ENCODE measurements at regions not wholly inside any gene's neighbourhood (a gene's known extent, or its start where the extent isn't known, plus 50 kb on each side); places are given as distances from the start of the nearest gene placed in this dataset.
"Not testable (repeated sequence)": the region's sequence is repeated elsewhere in the genome, so short reads cannot be mapped to it uniquely, and the experiment has no call there.

DNA sequence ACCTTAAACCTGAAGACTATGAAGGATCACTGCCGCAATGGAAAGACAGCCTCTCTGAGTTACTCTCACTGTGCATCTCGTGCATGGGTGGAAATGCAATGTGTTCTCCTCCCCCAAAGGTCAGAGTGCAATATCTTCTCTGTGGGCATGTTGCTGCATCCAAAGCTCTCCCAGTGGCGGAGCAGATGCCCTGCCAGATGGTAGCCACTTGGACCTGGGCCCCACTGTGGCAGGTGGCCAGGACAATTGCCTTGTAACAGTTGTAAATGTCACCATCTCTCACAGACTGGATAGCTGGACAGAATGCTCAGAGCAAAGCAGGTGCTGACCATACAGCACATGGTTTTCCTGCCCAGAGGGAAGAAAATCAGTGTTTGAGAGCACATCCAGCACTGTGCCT lies 542.0 kb downstream of the FAM181B start:
- no peak for DNase-seq

DNA sequence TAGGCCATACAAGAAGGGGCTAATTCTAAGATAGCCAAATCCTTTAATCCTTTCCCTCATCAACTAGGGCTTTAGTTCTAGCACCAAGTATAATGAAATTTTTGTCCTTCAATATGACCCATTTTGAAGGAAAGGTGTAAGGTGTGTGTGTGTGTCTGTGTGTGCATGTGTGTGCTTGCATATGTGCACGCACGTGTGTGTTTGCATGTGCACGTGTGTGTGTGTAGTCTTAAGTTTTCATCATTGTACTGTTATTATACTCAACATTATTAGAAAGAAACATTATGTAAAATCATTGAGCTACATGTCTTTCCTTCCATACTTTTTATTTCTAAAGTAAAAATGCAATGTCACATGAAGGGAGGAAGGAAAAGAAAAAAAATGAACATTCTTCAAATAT lies 547.7 kb downstream of the FAM181B start:
- DNase-seq: no peak

DNA sequence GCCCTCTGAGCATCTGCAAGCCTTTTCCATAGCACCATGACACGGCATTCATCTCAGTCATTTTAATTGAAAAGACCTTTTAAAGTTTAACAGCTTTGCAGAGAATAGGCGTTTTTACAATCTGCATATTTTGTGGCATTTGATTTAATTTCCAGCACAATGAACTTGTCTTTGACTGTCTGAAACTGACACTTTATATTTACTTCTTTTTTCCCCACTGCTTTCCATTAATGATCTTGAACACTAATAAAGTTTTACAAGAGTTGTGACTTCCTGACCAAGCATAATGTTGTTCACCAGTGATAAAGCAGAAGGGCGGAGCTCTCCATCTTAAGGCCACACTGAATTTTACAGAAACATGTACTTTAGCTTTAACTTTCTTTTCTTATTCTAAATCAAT lies 548.7 kb downstream of the FAM181B start:
- DNase-seq: no peak

DNA sequence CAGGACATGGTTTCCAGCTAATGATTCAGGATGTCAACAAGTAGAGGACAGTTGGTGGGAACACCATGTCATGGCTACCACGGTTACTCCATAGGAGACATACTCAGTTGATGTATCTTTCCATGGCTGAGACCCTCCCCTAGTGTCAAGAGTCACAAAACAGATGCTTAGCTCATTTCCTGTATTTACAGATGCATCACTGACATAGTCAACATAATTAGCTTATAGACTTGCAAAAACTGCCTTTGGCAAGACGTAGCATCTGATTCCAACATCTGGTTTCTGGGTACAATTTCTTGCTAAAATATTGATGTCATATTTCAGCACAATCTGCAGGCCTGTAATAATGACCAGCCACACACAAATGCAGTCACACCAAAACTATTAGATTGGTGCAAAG lies 550.3 kb downstream of the FAM181B start:
- DNase-seq: no peak

DNA sequence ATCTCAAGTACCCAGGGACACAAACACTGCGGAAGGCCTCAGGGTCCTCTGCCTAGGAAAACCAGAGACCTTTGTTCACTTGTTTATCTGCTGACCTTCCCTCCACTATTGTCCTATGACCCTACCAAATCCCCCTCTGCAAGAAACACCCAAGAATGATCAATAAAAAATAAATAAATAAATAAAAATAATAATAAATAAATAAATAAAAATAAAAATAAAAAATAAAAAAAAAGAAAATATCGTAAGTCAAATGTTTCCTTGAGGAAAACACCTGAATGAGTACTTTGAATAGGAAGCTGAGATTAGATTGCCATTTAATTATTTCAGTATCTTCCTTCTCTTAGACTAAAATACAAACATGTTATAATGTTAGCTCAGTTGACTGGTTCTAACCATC lies 551.0 kb downstream of the FAM181B start:
- DNase-seq: not testable (repeated sequence)

DNA sequence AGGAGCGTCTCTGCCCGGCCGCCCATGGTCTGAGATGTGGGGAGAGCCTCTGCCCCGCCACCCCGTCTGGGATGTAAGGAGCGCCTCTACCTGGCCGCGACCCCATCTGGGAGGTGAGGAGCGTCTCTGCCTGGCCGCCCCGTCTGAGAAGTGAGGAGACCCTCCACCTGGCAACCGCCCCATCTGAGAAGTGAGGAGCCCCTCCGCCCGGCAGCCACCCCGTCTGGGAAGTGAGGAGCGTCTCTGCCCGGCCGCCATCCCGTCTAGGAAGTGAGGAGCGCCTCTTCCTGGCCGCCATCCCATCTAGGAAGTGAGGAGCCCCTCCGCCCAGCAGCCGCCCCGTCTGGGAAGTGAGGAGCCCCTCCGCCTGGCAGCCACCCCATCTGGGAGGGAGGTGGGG lies 551.9 kb downstream of the FAM181B start:
- DNase-seq: not testable (repeated sequence)

DNA sequence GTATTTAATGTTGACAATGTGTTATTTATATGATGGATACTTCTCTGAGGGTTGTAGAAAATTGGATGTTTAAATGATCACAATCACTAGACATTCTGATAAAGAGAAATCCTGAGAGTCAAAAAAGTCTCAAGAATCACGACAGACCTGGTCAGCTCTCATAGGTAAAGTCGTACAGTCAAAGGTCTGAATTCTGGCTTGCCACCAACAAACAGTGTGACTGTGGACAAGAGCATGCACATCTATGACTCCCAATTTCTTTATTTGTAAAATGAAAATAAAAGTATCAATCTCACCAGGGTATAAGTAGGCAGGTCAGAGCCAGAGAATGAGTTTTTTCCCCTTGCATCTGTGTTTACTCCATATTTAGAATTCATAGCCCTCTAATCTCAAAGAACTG lies 556.7 kb downstream of the FAM181B start:
- no peak for DNase-seq

DNA sequence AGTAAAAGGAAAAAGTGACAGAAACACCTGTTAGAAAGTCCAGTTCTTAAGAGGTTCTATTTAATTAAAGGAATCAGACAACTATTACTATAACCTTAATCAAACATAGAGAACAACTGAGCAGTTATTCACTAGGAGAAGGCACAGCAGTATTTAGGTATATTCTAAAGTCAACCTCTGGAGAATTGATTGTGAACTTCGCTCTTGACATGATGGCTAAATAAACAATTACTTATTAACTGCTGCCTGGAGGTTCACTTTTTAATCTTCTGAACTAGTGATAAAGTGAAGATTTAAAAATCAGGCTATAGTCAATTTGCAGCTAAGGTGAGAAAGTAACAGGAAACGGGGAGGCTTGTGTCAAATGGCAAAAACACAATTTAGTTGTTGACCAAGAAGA lies 557.3 kb downstream of the FAM181B start:
- peak; percentile 62 for DNase-seq

DNA sequence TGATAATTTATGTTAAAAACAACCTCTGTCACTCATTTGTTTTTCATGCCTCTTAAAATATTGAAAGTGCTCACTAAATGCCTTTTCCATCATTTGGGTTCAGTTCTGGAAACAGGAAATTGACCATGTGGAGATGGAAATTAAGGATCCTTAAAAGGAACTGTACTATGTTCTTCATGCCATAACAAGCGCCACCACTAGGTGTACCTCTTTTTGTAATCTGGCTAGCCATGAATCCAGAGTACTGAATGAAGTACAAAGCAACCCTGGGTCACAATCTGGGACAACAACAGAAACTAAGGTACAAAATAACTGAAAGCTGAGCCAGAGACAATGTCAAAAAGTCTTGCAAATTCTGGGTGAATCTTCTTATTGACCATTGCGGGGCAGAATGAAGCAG lies 559.1 kb downstream of the FAM181B start:
- no peak for DNase-seq

DNA sequence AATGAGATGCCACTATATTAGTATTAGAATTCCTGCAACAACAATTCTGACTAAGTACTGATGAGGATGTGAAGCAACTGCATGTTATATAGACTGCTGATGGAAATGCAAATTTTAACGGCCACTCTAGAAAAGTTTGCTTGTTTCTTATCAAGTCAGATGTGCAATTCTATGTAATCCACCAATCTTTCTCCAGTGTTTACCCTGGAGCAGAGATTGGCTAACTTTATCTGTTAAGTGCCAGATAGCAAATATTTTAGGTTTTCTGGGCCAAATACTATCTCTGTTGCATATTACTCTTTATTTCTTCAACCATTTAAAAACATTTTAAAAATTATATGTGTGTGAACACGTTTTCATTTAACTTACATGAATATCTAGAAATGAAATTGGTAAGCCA lies 586.9 kb downstream of the FAM181B start:
- DNase-seq: no peak

DNA sequence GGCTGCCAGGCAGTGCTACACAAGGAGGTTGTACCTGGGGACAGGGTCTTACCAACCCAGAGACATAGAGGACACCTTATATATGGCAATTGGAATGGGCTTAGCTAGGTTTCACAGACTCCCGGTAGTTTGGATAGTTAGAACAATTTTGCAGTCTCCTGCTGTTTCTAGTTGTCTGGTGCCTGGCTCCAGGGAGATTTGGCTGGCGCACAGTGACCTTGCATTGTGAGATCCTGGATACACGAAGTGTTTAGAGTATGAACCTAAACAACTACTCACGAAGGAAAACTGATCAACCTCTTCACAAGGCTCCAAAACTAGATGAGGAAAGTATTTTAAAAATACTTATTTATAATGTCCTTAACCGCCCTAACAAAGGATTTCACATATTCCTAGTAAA lies 614.7 kb downstream of the FAM181B start:
- no peak for DNase-seq

DNA sequence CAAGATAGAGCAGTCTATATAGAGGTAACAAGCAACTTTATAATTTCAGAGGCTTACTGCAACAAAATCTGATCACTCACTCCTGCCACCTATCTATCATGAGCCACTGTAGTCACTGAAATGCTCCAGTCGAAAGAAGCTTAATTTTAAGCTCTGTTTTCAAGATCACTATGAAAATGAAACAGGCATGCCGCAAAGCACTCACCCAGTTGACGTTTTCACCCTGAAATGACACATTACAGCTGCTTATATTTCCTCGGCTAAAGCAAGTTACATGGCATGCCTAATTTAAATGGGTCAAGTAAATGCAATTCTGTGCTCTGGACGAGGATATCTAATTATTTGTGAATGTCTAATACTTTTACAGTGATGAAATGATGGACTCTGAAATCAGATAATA lies 616.3 kb downstream of the FAM181B start:
- no peak for DNase-seq

DNA sequence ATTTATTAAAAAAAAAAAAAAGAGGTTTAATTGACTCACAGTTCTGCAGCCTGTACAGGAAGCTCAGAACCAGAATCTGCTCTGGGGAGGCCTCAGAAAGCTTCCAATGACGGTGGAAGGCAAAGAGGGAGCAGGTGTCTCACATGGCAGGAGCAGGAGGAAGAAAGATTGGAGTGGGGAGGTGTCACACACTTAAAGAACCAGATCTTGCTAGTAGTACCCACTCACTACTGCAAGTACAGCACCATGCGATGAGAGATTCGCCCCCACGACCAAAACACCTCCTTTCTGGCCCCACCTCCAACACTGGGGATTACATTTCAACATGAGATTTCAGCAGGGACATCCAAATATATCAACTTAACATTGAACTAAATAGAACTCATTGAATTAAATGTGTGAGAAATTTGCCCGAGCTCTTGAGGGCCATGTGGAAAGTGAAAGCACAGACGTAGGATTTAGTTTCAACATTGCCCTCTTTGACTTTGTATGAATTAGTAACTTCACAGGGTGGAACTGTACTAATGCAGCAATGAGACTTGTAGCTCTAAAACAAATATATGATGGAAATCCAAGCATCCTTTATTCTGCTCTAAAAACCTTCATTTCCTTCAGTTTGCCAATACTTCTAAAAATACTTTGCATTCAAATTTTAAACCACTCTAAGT lies 628.2 kb downstream of the FAM181B start:
- no peak for DNase-seq

DNA sequence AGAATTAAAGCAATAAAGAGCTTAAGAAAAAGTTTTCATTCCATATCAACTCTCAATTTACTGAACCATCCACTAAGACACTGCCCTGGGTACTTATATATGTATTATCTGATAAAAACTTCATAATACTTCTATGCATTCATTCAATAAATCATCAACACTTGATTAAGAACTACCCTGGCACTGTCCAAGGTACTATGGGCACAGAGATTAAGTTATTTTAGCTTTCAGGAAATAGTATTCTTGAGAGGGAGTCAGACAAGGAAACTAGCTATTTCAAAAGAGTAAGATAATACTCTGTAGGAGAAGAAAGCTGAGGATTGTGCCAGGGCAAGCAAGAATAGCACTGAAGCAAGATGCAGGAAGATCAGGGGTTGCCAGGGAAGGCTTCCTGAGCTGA lies 640.8 kb downstream of the FAM181B start:
- no peak for DNase-seq

DNA sequence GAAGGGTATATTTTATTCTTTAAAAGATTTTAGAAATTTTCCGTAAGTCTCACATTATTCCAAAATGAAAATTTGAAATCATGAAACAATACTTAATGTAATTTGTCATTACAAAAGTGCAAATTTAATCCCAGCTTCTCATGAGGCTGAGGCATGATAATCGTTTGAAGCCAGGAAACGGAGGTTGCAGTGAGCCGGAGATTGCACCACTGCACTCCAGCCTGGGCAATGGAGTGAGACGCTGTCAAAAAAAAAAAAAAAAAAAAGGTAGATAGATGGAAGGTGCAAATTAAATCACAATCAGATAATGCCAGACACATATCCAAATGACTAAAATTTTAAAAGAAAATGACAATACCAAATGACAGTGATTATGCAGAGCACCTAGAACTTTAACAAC lies 644.2 kb downstream of the FAM181B start:
- no peak for DNase-seq

DNA sequence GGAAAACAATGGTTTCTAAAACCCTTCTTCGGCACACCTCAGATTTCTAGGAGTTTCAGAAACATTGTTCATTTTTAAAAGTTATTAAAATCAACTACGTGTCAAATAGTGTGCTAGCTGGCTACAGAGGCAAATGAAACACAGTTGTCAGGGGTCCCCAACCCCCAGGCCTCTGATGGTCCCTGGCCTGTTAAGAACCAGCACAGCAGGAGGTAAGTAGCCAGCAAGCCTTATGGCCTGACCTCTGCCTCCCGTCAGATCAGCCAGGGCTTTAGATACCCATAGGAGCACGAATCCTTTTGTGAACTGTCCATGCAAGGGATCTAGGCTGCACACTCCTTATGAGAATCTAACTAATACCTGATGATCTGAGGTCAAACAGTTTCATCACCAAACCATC lies 648.2 kb downstream of the FAM181B start:
- no peak for DNase-seq

DNA sequence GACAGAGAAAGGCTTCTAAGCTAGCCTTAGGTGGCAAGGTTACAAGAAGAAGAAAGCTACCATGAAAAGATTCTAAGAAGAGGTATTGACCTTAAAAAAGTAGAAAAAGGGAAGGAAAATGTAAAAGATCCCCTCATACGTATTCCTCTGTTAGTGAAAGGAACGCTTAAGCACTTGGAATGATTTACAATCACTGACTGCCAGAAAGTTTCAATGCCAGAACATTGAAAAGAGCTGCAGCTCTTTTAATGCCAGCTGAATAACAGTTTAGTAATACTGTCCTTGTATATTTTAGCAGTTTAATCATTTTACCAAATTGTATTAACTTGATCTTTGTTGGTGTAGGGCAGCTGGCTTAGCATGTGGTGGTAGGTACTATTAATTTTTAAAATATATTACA lies 650.7 kb downstream of the FAM181B start:
- DNase-seq: no peak

DNA sequence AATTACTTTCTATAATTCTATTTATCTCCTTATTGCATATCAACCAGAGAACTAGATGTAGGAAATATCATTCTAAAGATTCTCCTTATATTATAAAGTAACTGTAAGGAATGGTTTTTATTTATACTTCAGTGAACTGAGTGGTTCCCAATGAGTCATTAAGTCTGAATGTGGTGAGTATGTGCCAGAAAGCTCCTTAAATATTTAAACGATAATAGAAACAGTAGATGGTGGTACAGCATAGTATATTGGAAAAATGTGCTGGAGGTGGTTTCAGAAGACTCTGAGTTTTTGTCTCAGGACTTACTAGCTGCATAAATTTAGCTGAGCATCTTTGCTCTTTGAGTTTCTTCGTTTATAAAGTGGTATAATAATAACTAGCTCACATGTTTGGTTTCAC lies 653.5 kb downstream of the FAM181B start:
- no peak for DNase-seq

DNA sequence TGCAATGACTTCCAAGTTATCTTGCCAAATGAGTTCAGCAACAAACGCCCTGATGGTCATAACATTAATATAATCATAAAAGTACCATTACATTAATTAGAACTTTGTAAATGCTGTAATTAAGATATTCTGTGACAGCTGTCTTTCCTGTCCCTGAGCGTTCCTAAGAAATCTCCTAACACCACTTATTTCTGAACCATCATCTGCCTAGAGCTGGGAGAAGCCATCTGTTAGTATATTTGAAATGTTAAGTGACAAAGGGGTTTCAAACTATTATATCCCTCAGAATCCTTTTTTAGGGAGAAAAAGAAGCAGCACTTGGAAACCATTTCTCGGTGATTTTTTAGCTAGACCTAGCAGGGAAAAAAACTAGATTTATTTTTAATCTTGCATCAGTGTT lies 657.5 kb downstream of the FAM181B start:
- DNase-seq: no peak

DNA sequence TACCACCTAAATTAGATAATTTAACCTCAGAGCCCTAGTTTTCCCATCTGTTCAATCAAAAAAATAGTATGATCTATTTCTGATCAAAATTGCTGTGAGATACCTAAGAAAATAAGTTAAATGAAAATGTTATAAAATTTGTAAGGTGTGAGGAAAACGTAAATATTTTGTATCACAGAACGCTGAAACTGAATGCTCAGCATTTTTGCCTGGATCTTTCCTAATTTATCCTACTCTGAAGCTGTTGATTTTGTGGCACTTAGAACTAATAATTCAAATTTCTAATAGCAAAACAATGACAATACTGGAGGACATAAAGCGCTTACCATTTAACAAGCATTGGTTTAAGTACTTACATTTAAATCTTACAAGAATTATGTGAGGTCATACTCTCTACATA lies 674.2 kb downstream of the FAM181B start:
- DNase-seq: no peak

DNA sequence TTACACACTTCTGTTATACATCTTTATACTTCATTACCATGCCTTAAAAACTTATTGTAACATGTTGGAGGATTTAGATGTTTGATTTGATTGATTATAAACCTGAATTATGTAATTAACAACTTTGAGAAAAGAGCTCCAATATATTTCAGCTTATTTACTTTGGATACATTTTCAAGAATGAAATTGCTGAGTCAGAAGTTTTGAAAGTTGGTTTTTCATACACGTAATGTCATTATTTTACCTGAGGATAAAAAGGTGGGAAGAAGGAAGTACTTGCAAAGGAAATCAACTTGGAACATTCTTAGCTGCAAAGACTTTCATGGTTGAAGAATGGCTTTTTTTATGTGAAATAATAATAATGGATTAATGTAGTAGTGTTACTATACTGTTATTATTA lies 677.2 kb downstream of the FAM181B start:
- no peak for DNase-seq

DNA sequence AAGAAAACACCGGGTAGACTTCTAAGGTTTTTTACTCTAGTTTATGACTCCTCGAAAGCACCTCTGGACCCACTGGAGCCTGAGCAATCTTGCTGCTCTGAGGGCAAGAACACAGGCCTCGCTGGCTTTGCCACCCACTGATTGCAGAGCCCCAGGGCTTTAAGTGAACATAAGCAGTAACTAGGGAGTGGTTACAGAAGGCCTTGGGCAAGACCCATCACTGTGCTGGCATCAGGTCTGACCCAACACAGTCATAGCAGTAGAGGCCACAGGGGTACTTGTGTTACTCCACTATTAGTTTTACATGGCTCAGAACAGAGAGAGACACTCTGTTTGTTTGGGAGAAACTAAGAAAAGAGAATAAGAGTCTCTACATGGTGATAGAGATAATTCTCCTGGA lies 684.5 kb downstream of the FAM181B start:
- no peak for DNase-seq

DNA sequence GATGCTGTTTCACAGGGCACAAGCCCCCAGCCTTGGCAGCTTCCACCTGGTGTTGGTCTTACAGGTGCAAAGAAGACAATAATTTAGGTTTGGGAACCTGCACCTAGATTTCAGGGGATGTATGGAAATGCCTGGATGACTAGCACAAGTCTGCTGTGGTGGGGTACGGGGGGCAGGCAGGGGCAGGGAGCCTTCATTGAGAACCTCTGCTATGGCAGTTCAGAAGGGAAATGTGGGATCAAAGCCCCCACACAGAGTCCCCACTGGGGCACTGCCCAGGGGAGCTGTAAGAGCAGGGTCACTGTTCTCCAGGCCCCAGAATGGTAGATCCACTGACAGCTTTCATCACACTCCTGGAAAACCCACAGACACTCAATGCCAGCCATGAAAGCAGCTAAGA lies 686.5 kb downstream of the FAM181B start:
- no peak for DNase-seq

DNA sequence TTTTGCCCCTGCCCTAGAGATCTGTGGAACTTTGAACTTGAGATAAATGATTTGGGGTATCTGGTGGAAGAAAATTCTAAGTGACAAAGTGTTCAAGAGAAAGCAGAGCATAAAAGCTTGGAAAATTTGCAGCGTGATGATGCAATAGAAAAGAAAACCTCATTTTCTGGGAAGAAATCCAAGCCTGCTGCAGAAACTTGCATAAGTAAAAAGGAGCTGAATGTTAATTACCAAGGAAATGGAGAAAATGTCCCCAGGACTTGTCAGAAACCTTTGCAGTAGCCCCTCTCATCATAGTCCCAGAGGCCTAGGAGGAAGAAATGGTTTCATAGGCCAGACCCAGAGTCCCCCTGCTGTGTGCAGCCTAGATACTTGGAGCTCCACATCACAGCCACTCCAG lies 686.9 kb downstream of the FAM181B start:
- DNase-seq: no peak

DNA sequence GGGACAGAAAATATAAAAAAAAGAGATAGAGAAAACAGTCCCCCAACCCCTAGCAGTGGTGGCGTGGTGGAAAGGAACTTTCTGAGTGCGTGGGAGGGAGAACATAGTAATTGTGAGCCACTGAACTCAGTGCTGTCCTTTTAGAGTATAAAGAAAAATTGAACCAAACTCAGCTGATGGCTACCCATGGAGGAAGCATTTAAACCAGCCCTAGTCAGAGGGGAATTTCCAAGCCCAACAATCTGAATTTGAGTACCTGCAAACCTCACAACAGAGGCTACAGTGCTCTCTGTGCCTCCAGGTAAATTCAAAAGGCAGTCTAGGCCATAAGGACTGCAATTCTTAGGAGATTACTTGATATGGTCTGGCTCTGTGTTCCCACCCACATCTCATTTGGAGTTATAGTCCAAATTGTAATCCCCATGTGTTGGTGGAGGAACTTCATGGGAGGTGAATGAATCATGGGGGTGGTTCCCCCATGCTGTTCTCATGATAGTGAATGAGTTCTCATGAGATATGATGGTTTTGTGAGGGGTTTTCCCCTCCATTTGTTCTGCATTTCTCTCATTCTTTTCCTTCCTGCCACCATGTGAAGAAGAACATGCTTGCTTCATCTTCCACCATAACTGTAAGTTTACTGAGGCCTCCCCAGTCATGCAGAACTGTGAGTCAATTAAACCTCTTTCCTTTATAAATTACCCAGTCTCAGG lies 687.8 kb downstream of the FAM181B start:
- no peak for DNase-seq

Data from NCI-H510A treated with DMSO at 0.1 percent for 48 hours (cell line).